ENCODE measurements at regions not wholly inside any gene's neighbourhood (a gene's known extent, or its start where the extent isn't known, plus 50 kb on each side); places are given as distances from the start of the nearest gene placed in this dataset.
"Not testable (repeated sequence)": the region's sequence is repeated elsewhere in the genome, so short reads cannot be mapped to it uniquely, and the experiment has no call there.

- no peak for DNase-seq
These were observed 270.7 kb upstream of the PDE3A start for GRCh38 chr12:20097626-20098025.

- no peak for DNase-seq
These were observed 268.7 kb upstream of the PDE3A start for GRCh38 chr12:20099395-20100183.

GRCh38 chr12:20101046-20101445 lies 267.3 kb upstream of the PDE3A start:
- DNase-seq, result no peak

- DNase-seq, result no peak
These were observed 262.4 kb upstream of the PDE3A start for GRCh38 chr12:20105943-20106342.

DNA sequence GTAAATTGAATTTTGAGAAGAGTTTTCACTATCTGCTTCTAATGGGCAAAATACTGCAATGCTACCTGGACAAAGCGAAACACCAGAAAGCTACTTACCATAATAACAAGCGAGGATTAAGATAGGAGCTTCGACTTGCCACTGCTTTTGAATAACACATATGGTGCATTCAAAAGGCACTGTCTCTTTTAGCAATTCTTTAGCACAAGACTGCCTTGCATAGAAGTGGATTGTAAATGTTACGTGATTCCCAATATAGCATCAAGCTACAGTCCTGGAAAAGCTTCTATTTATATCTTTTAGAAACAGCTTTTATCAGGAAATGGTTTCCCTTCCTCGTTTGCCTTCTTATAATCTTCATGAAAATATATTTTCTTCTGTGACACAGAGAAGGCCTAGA lies 258.7 kb upstream of the PDE3A start:
- DNase-seq, result no peak

DNA sequence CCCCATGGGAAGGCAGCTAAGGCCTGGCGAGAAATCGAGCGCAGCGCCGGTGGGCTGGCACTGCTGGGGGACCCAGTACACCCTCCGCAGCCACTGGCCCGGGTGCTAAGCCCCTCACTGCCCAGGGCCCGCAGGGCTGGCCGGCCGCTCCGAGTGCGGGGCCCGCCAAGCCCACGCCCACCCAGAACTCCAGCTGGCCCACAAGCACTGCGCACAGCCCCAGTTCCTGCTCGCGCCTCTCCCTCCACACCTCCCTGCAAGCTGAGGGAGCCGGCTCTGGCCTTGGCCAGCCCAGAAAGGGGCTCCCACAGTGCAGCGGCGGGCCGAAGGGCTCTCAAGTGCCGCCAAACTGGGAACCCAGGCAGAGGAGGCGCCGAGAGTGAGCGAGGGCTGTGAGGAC lies 253.0 kb upstream of the PDE3A start:
- not testable (repeated sequence) for DNase-seq

- DNase-seq, result no peak
These were observed 248.5 kb upstream of the PDE3A start for GRCh38 chr12:20119596-20120402.

GRCh38 chr12:20120403-20120725 lies 248.0 kb upstream of the PDE3A start:
- no peak for DNase-seq

DNA sequence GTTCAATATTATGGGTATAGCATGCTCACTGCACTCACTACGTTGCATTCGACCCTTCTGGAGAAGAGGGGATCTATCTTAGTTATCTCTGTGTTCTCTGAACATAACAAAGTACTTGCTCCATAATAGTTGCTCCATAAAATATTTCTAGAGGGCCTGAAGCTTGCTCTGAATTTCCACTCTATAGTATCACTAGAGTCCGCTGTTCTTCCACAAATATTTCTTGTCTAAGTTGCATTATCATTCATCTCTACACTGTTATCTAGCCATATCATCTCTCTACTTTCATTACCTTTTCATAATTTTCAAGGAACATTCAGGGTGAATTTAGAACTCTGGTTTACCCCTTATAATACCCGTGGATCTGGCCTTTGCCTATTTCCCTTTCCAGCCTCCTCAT lies 246.1 kb upstream of the PDE3A start:
- DNase-seq, result no peak

GRCh38 chr12:20123465-20123864 lies 244.9 kb upstream of the PDE3A start:
- DNase-seq, result no peak

GRCh38 chr12:20125276-20125798 lies 243.0 kb upstream of the PDE3A start:
- DNase-seq, result no peak

- DNase-seq, result no peak
These were observed 241.7 kb upstream of the PDE3A start for GRCh38 chr12:20126601-20127000.

DNA sequence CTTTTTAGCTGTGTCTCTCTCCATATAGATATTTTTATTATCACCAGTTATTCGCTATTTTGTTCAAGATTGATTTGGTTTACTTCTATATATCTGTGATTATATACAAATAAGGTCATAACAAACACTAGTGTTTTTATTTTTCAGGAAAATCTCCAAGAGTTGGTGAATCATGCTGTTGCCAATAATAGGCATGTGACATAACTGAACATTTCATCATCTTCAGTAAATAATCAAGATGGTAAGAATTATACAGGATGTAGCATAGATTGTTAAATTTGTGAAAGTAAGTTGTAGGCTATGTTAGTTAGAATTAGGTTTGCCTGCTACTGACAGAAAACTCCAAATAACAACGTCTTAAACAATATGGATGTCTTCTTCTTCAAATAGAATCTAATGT lies 240.9 kb upstream of the PDE3A start:
- no peak for DNase-seq

GRCh38 chr12:20128928-20129327 lies 239.4 kb upstream of the PDE3A start:
- DNase-seq, result no peak

DNA sequence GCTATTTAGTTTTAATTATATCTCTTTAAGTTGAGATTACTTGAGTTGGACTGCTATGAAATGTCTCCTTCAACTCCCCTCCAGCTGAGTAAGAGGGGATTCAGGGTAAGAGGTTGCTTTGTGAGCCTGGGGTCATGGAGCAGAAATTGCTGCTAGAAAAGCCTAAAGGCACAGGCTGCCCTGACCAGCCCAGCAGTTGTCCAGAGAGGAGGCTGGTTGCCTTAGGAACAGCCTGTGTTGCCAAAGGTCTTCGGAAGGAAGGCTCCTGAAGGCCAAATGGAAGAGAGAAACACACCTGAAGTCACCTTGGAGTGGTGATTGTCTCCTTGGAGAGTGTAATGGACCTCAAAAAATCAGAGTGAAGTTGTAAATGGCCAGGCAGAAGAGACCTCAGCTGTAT lies 235.5 kb upstream of the PDE3A start:
- DNase-seq, result no peak

GRCh38 chr12:20134652-20135051 lies 233.7 kb upstream of the PDE3A start:
- no peak for DNase-seq

DNA sequence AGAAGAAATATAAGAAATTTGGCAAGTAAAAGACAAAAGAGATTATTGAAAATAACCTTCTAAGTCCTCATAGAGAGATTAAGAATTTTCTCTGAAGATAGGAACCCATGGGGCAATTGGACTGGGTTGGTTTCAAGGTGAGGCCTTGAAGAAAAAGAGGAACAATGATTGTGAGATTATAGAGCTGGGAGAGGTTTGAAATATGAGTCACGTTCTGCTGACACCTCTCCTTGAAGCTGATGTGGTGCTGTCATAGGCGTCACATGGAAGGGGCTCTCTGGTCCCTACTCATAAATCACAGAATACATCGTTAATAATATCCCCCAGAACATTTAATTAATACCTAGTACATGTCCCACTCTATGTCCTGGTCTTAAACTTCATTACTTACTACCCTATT lies 227.6 kb upstream of the PDE3A start:
- DNase-seq, result no peak

DNA sequence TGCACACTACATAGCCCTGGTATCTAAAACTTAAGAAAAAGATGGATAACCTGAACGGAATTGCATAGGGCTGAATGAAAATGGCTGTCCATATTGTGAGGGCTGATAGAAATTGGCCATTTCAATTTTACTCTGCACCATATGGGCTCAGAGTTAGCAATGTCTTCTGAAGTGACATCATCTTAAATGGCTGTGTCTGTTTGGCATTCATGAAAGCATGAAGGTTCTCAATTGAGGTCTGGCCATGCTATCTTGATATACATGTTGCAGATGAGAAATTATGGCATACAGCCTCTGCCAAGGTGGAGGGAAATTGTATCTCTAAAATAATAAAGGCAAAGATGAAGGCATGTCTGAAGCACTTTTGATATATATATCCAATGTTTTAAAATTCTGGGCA lies 226.0 kb upstream of the PDE3A start:
- no peak for DNase-seq

GRCh38 chr12:20142956-20143355 lies 225.4 kb upstream of the PDE3A start:
- DNase-seq, result no peak

- DNase-seq, result no peak
These were observed 224.0 kb upstream of the PDE3A start for GRCh38 chr12:20144341-20144740.

DNA sequence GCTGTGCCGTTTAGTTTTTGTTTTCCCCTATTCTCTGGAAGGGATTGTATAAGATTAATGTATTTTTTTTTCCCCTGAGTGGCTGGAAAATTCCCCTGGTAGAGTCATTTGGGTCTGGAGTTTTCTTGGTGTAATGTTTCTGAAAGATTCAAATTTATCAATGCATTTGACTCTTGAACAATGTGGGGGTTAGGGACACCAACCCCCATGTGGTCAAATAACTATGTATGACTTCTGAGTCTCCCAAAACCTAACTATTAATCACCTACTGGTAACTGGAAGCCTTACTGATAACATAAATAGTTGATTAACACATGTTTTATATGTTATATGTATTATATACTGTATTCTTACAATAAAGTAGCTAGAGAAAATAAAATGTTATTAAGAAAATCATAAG lies 220.1 kb upstream of the PDE3A start:
- DNase-seq, result no peak

- no peak for DNase-seq
These were observed 217.4 kb upstream of the PDE3A start for GRCh38 chr12:20150835-20151422.

- DNase-seq, result no peak
These were observed 214.3 kb upstream of the PDE3A start for GRCh38 chr12:20154052-20154451.

DNA sequence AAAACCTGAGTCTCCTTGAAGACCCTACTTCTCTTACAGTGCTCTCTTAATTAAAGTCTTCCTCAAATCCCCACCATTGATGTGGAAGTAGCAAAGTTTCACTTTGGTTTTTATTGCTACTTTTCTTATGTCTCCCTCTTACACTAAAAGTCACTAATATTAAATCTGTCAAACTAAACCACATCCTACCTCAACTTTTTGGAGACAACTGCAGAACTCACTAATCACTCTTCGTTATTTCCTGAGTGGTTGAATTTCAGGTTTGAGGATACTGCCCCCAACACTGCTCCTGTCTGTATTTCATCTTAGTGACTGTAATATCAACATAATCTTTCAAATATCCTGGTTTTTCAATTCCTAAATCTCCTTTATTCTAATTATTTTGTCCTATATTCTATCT lies 213.0 kb upstream of the PDE3A start:
- DNase-seq, result no peak

All from NCI-H1436 (cell line).